GM18951 (cell line): ENCODE measurements at regions not wholly inside any gene's neighbourhood (a gene's known extent, or its start where the extent isn't known, plus 50 kb on each side); places are given as distances from the start of the nearest gene placed in this dataset.

Experiments
- POLR2A ChIP-seq: IDR thresholded peaks from 4 replicates; pipeline ENCODE4 v1.6.1; 2011; ENCODE audit warnings: mild to moderate bottlenecking; ENCODE audit not compliant: insufficient read length, insufficient read depth; ENCODE audit errors: extremely low read depth
- in situ Hi-C: fragments of 300-500 bp; cut with MboI; formaldehyde crosslinking; loops from one replicate; pipeline ENCODE4 v1.12.0; 2022; ENCODE audit warnings: low sequenced_read_pairs, mixed read lengths, inconsistent platforms; ENCODE audit not compliant: unreplicated experiment

GRCh38 chr15:62779036-62779770 lies 263.3 kb upstream of the TPM1 start:
- no peak for TF ChIP-seq POLR2A
- in situ Hi-C loops, result no loop called here

GRCh38 chr15:62779899-62780298 lies 262.6 kb upstream of the TPM1 start:
- no peak for TF ChIP-seq POLR2A
- in situ Hi-C loops, result no loop called here

DNA sequence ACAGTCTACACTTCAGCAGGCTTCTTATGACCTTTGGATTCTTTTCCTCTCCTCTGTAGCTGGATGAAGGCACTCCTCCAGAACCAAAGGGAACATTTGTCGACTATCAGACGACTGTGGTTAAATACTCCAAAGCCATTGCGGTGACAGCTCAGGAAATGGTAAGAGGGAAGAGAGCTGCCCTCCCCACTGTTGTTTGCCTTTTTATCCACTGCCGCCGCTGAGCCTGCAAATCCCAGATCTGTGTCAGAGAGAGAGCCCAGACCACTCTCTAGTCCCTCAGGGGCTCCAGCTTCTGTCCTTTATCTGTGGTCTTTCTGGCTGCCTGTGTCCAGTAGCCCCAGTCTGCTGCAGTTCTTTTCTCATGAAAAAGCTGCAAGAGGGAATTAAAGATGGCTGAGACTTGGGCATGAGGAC lies 261.5 kb upstream of the TPM1 start:
- no peak for TF ChIP-seq POLR2A
- in situ Hi-C loops, result no loop called here

DNA sequence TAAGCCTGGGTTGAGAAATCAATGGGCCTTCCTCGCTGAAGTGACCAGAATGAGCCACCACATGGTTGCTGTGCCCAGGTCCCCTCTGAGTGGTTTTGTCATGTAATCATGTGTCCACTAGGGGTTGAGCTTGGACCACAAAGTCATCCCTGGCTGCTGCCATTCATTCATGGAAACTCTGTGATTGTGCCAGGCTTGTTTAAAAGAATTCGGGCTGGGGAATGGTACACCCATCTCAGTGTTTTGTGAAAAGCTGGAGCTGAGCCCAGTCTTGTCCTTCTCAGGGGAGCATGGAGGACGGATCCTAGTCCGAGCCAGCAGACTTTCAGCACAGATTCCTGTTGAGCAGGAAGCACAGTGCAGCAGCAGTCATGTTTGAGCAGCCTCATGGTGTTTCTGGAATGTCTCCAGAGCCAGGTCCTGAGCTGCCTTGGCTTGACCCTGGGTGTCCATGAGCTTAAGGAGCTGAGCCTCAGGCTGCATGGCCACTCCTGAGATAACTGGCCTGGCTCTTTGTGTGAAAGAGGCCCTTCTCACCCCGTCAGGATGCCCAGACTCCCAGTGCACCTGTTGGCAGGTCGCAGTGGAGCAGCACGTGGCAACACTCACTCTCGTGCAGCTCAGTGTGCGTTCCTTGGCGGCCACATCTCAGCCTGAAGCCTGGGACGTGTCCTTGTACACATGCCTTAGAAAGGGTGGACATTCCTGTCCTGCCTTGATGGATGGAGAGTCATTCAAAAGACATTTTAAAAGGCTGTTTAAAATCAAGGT lies 260.3 kb upstream of the TPM1 start:
- in situ Hi-C loops, result no loop called here
- TF ChIP-seq POLR2A, result no peak

- in situ Hi-C loops, result no loop called here
- TF ChIP-seq POLR2A, result no peak
These were observed 259.7 kb upstream of the TPM1 start for GRCh38 chr15:62782896-62783295.

DNA sequence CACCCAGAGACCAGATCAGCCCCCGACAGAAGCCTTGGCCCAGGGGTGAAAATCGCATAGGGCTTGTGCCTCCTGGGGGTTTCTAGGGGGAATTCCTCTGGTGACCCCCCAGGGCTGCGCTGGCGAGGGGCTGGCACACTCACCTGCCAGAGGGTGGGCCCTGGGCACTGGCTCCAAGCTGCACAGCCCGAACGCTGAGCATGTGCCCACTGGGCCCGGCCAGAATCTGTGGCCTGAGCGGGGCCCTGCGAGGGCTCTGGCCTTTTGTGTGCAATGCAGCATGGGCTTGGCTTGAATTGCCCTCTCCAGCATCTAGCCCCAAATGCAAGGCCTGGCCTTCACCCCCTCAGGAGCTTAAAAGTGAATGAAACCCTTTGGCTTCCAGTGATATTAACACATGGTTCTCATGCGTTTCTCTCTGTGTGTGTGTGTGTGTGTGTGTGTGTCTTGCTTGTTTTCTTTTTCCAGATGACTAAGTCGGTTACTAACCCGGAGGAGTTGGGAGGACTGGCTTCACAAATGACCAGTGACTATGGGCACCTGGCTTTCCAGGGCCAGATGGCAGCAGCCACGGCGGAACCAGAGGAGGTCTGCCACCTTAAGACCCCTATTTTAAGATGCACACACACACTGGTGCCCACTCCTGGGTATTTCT lies 259.1 kb upstream of the TPM1 start:
- TF ChIP-seq POLR2A, result no peak
- in situ Hi-C loops, result no loop called here

GRCh38 chr15:62785881-62786828 lies 256.4 kb upstream of the TPM1 start:
- in situ Hi-C loops, result no loop called here
- no peak for TF ChIP-seq POLR2A

DNA sequence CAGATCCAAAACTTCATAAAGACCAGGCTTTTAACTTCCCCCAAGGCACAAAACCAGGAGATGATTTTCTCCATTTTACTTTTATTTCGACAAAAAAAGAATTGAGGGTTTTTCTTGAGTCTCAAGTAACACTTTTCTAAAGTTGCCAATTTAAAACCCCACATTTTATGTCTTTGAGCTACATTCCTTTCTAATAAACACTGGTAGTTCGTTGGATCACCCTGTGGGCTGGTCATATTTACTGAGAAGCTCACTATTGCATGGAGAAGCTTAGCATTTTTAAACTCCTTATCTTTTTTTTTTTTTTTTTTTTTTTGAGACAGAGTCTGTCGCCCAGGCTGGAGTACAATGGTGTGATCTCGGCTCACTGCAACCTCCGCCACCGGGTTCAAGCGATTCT lies 255.1 kb upstream of the TPM1 start:
- no peak for TF ChIP-seq POLR2A
- in situ Hi-C loops, result no loop called here

- in situ Hi-C loops, result no loop called here
- no peak for TF ChIP-seq POLR2A
These were observed 254.3 kb upstream of the TPM1 start for GRCh38 chr15:62788224-62788623.

DNA sequence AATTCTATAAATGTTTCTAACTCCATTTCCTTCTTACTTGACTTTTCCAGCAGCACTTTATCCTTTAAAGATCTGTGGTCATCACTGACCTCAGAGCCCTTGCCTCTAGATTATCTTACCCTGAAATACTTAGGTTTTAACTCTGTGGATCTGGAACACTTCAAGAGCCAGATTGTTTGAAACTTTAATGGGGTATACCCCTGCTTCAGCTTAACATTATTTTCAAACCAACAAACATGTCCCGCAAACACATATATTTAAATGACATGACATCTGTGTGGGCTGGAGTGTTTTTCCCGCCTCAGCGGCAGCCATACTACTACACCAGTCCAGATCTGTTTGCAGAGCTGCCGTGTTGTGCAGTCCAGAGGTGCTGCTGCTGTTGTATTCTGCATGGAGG lies 252.0 kb upstream of the TPM1 start:
- TF ChIP-seq POLR2A, result no peak
- in situ Hi-C loops, result no loop called here

DNA sequence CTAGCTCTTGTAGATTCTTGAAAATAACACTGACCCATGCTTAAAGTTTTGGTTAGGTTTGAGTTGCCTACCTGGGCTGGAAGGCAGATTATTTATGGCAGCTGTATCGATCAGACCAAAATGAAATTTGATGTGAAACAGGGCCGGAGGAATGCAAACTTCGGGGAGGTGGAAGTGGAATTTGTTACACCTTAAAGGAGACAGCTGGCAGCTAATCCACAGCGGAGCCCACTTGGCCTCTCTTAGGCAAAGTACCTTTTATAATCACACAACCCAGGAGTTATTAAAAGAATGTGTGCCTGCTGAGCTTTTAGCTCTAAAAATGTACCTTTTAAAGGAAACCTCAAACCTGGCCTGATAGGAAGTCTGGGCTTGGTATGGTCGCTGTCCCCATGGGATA lies 250.9 kb upstream of the TPM1 start:
- no peak for TF ChIP-seq POLR2A
- in situ Hi-C loops, result no loop called here

DNA sequence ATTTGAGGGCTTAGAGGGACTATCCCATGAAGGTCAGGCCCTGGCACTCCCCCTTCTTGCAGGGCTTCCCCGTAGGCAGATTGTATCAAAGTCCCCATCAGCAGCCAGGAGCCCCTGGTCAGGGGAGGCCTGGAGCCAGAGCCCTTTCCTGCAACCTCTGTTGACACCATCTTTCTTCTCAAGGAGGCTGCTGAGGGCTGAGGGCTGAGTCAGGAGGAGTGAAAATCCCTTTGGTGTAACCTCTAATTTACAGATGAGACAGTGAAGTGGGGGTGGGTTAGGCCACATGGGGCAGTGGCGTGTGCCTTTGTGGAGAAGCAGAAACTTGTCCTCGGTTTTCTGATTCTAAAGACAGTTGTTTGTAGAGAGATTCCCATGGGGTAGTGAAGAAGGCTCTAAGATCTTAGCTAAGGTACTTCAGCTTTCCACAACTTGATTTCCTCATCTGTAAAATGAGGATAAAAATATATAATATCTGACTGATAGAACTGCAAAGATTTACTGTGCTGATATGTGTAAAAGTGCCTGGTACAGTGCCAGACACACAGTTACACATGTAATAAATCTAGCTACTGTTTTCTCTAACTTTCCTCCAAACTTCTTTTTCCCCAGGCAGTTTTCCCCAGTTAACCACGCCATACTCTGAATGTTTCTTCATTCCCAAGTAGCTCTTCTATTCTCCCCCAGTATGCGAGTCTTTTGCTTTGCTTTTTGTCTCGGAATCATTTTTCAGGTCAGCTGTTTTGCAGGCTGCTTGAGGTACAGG lies 249.4 kb upstream of the TPM1 start:
- in situ Hi-C loops, result no loop called here
- no peak for TF ChIP-seq POLR2A

- in situ Hi-C loops, result no loop called here
- TF ChIP-seq POLR2A, result no peak
These were observed 248.8 kb upstream of the TPM1 start for GRCh38 chr15:62793752-62794144.
